ENCODE measurements at regions not wholly inside any gene's neighbourhood (a gene's known extent, or its start where the extent isn't known, plus 50 kb on each side); places are given as distances from the start of the nearest gene placed in this dataset.
"Not testable (repeated sequence)": the region's sequence is repeated elsewhere in the genome, so short reads cannot be mapped to it uniquely, and the experiment has no call there.

DNA sequence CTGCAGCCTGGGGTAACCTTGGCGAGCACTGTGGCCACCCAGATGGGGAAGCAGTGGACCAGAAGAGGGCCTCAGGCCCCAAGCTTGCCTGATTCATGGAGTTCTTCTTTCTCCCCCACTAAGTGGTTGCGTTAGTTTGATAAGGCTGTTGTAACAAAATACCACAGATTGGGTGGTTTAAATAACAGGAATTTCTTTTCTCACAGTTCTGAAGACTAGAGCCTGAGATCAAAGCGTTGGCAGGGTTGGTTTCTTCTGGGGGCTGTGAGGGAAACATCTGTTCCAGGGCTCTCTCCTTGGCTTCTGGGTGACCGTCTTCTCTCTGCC, 105.7 kb upstream of the GATB start:
- peak; percentile 31 for ATAC-seq

DNA sequence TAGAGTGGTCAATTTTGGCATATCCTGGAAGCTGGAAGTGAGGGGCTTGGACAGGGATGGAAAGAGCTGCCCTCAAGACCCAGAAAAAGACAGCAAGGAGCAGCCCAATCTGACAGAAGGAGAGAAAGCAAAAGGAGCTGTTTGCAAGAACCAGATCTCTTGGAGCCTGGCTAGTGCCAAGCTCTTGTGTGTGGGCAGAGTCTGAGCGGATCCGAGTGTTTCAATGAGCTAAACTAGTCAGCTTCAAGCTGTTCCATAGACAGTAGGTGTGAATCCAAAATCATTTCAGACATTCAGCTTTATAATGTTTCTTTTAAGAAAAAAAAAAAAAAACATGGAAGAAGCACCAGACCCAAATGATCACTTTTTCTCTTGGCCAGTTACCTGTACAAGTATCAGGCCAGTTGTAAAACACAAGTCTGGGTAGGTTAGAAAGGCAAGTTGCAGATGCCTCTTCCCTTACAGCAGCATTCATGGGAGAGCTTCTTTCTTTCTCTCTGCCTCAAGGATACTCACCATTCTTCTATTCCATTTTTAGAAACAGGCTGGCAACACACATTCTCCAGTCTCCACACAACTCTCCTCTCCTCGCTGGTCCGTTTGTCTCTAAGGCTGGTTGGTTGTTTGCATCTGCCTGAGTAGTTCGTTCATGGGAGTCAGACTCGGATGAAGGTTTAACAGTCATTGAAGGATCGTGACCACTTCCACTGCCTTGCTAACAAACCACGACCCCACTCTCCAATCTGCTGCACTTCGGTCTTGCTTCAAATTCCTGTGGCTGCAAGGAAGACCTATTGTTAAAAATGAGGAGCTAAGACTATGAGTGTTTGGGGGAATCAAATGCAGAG, 105.2 kb upstream of the GATB start:
- DNase-seq (ENCODE audit: low spot score) (no peak), ATAC-seq (no peak)

More for the DNA sequence above, 105.7 kb upstream of the GATB start:
- DNase-seq (ENCODE audit: low spot score), result no peak

DNA sequence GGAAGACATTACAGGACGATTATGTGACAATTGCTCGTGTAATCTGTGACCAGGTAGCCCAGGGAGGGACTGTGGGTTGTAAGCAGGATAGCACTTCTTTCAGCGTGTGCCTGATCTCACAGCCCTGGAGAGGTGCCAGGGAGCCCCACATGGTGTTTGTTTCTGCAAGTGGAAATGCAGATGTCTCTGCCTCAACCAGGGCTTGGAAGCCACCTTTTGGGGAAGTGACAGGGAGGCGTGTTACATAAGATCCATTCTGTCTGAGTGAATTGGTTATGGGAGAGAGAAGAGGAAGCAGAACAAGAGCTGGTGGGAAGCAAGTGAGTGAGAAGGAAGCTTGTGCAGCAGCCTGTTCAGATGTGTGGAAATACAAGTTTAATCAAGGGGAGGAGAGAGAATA, 104.5 kb upstream of the GATB start:
- ATAC-seq, result peak; percentile 49

DNA sequence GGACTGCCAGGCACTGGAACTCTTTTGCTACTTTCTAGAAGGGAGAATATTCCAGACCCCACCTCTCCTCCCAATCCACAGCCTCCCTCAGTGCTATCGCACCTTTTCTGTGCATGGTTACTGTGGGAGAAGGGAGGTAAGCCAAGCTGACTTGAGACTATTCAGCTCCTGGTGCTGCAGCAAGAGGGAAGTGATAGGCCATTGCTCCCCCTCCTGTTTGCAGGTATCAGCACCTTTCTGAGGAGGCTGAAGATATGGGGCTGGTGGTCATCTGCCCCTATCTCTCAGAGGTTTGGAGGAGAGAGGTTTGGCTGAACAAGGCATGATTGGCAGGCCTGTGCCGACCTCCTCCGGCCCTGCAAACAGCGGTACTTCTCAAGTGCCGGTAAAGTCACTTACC, 103.3 kb upstream of the GATB start:
- no peak for ATAC-seq

More for the DNA sequence above, 104.5 kb upstream of the GATB start:
- DNase-seq (ENCODE audit: low spot score), result no peak

DNA sequence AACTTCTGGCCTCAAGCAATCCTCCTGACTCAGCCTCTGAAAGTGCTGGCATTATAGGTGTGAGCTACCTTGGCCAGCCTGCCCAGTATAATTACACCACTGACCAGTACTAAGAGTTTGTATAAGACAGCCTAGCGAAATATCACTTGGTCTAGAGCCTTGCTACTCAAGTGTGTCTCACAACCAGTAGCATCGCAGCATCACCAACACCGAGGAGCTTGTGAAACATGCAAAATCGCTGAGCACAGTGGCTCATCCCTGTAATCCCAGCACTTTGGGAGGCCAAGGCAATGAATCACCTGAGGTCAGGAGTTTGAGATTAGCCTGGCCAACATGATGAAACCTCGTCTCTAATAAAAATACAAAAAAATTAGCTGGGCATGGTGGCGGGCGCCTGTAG, 102.0 kb upstream of the GATB start:
- DNase-seq (ENCODE audit: low spot score), result no peak
- ATAC-seq, result no peak

More for the DNA sequence above, 103.3 kb upstream of the GATB start:
- DNase-seq (ENCODE audit: low spot score), result no peak

DNA sequence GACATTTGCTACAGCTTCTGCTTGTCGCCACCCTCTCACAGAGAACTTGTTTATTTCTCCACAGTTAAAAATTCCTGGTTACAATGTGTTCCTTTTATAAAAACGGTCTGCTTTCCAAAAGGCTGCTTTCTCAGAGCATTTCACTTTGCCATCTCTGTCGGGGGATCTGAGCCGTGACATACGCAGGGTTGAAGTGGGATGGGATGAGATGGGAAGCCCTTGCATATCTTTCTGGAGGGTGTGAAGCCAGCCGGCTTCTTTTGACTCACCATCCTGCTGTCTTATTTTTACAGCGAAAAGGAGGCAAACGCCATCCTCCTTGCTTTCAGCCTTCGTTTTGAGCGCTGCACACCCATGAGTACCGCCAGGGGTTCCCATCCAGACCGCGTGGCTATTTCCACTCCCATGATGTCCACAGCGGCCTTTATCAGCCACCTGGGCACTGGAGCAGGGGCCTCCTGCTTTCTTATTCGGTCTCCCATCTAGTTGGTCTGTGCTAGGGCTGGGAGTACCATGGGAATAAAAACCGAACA, 99.8 kb upstream of the GATB start:
- no peak for DNase-seq (ENCODE audit: low spot score)
- ATAC-seq, result no peak

DNA sequence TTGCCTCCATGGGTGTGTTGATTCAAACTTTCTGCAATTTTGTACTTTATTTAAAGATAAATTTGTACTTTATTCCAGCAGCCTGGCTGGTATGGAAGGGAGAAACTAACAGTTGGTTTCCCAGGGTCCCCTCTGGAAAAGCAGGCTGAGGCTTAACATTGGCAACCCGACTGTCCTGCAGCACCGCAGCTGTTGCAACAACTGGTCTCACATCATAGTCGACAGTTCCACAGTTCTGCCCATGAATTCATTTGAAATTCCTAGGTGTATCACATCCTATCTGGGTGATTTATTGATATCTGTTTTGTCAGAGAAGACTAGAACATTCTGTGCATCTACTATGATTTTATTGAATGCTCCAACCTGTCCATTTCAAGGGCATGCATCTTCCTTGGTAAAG, 98.8 kb upstream of the GATB start:
- DNase-seq (ENCODE audit: low spot score) (no peak), ATAC-seq (no peak)

DNA sequence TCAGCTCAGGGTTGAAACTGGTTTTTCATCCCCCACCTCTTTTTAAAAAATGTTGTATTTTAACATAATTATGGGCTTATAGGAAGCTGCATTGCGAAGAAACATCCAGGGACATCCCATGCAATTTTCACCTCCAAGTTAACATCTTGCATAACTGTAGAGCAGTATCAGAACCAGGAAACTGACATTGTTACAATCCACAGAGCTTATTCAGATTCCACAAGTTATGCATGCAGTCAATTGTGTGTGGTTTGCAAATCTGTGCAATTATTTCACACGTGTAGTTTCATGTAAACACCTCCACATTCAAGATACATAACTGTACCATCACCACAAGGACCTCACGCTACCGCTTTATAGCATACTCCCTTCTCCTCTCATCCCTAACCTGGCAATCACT, 97.5 kb upstream of the GATB start:
- no peak for ATAC-seq
- no peak for DNase-seq (ENCODE audit: low spot score)

DNA sequence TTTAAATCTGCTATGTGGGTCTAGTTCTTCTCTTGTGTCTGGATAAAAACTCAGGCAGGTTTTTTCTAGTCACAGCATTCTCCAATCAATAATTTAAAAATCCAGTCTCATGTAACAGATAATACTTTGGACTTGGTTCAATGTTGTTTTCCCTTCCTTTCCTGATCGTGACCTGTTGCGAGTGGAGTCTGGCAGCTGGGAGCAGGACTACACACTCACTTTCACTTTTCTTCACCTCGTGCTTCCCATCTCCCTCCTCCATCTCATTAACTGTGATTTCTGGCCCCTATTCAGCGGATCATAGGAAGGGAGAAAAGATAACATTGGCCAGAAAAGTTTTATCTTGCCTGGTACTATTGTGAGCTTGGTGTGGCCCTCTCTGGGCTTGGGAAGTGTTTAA, 96.6 kb upstream of the GATB start:
- DNase-seq (ENCODE audit: low spot score) (no peak), ATAC-seq (peak; percentile 66)

DNA sequence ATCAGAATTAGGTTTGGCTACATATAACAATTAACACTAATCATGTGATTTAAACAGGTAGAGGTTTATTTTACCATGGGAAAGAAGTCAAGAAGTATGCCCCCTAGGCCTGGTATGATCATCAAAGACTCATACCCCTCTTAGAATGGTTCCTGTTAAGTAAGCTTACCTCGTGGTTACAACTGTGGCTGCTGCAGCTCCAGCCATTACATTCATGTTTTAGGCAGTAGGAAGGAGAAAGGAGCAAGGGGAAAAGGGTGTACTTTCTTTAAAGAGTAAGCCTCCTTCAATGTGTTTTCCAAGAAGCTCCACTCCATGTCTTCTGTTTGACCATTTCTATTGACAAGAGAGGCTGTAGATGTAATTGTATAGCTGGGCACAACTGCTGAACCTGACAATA, 94.9 kb upstream of the GATB start:
- ATAC-seq (no peak), DNase-seq (ENCODE audit: low spot score) (no peak)

DNA sequence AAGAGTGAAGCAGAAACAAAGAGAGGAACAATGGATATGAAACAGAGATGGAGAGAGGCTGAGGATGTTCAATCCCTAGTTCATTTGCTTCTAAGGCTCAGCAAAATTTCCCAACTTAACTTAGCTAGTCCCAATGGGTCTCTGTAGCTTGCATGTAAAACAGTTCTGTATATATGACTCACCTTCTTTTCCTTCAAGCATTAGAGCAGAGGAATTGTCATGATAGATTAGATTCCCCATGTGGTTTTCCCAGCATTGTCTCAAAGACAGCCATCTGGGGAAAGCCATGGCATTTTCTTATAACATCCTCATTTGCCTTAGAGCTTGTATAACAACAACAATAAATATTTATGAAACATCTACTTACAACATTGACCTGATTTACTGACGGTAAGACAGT, 93.9 kb upstream of the GATB start:
- ATAC-seq, result no peak
- no peak for DNase-seq (ENCODE audit: low spot score)

DNA sequence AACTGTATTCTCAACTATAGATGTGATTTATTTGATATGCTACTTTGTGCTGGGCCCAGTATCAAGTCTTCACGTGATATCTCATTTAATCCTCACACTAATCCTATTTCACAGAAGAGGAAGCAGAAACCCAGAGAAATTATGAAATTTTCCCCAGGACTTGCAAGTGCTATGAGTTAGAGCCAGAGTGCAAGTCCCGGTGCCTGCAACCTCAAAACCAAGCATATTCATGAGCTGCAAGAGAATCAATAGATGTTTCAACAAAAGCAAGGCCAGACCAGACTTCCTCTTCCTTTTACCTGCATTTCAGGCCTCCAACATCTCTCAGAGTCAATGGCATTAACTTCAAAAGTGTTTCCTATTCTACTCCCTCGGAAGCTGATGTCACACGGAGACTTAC, 92.2 kb upstream of the GATB start:
- ATAC-seq (no peak), DNase-seq (ENCODE audit: low spot score) (no peak)

DNA sequence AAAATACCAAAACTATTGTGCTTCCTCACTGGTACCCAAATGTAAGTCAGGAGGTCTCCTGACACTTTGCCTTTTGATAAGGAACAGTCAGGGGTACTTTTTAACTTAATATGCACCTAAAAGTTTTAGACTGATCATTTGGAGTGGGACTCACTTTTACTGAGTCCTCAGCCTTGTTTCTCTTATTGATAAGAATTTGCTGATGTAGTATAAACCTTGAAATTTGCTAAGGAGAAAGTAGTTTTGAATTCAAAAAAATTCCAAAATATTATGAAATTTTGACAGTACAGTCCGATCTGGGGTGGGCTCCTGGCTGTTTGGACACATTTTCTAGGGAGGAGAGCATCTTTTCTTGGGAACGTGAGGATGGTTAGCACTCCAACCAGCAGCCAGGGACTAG, 91.4 kb upstream of the GATB start:
- ATAC-seq, result no peak
- no peak for DNase-seq (ENCODE audit: low spot score)

DNA sequence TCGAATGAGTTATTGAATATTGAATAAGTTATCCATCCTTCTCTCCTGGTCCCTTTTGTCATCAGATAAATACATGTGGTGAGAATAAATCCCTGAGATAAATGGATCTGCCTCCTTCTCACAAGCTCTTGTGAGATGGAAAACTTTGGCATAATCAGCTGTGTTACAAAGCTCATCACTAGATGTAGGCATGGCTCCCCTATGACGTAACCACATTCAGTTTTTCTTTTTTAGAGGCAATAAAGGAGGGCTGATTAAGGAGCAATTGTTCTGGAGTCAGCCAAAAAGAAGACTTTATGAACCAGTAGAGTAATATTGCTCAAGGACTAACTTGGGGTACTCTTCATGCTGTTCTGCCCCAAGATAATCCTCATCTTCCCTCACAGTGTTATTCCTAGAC, 90.5 kb upstream of the GATB start:
- ATAC-seq (no peak), DNase-seq (ENCODE audit: low spot score) (no peak)

DNA sequence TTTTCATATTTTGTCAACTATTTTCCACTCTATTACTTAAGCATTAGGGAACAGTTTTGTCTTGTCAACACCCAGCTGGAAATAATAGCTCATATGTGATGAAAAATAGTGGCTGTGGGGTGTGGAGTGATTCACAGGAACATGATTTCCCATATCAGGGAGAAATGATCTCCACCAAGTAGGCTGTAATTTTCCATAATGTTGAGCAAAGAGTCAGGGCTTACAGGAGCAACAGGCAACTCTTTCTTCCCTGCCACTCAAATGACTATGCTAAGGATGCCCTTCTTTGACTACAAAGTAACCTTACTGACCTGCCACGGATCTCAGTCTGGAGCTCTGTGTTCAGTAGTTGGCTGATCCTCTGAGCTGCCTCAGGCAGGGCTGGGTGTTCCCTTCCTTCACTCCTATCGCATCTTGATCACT, 90.0 kb upstream of the GATB start:
- ATAC-seq, result no peak

DNA sequence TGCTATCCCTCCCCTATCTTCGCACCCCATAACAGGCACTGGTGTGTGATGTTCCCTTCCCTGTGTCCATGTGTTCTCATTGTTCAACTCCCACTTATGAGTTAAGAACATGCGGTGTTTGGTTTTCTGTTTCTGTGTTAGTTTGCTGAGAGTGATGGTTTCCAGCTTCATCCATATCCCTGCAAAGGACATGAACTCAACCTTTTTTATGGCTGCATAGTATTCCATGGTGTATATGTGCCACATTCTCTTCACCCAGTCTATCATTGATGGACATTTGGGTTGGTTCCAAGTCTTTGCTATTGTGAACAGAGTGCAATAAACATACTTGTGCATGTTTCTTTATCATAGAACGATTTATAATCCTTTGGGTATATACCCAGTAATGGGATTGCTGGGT, 84.7 kb upstream of the GATB start:
- ATAC-seq; DNase-seq (ENCODE audit: low spot score): not testable (repeated sequence)

More for the DNA sequence above, 90.0 kb upstream of the GATB start:
- DNase-seq (ENCODE audit: low spot score), result no peak

DNA sequence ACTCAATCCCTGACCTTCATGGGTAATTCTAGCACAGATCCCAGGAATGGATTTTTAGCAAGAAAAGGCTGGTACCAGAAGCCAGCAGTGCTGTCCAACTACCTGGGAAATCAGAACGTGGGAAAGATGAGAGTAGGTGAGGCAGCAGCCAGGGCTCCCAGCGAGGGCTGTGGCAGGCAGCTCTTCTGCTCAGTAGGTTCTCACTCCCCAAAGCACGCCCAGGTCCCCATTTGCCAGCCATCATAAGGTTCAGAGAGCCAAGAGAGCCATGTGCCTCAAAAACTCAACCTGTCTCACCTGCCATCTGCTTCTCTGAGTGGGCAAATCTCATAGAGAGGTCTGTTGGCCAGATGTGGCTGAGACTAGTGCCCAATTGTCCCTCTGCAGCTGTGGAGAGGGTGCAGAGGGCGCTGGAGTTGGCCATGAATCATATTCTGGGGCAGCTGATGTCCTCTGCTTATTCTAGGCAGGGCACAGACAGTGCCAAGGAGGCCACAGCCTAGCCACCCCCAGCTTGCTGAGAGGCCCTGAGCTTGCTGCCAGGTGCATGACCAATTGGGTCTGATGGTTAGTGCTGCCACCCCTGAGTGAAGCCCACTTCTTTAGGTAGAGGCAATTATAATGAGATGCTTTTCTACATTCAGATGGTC, 81.7 kb upstream of the GATB start:
- ATAC-seq, result no peak
- no peak for DNase-seq (ENCODE audit: low spot score)

DNA sequence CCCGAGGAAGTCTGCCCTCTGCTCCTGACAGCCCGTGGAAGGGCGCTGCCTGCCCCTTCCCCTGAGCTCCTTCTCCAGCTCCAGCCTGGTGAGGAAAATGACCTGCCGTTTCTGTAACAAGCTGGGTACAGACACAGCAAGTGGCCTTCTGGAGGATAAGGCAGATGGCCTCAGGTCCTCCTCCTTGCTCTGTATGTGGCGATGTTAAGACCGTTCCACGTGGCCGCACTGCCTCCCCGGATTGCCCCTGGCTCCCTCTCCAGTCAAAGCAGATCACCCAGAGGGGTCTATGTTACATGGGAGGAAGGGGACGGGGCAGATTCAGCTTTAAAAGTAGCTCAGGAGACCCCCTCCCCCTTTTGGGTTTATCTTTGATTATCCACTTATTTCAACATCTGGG, 80.3 kb upstream of the GATB start:
- ATAC-seq, result no peak

DNA sequence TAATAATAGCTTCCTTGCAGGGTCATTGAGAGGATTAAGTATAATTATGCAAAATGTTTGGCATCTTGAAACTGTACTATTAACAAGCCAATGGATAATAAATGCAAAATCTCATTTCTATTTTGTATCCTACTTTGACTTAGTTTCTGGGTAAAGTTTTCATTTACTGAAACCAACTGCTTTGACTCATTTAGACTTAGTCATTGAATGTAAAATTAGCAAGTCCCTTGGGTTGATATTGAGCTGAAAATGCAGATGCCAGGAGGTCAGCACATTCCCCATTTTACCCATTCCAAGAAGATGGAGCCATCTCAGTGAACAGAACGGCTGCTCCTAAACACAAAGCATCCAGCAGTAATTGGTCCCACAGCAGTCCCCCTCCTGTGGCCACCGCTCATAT, 74.7 kb upstream of the GATB start:
- ATAC-seq, result no peak
- no peak for DNase-seq (ENCODE audit: low spot score)

More for the DNA sequence above, 80.3 kb upstream of the GATB start:
- DNase-seq (ENCODE audit: low spot score), result no peak

DNA sequence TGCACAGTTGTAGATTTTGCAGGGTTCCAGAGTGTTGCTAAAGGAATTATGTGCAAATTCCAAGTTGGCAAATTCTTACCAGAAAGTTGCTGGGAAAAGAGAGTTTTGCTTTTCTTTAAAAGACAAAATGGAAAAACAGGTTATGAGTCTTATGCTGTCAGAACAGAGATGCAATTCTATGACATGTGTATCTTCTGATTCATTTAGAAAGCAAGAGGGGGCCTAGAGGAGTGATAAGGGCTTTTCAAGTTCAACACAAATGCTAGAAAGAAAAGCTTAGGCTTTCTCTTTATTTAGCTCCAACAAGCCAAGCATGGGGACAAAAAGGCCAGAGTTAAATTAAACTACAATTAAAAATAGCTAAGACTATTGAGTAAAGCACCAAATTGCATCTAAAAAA, 72.4 kb upstream of the GATB start:
- ATAC-seq (no peak), DNase-seq (ENCODE audit: low spot score) (no peak)

DNA sequence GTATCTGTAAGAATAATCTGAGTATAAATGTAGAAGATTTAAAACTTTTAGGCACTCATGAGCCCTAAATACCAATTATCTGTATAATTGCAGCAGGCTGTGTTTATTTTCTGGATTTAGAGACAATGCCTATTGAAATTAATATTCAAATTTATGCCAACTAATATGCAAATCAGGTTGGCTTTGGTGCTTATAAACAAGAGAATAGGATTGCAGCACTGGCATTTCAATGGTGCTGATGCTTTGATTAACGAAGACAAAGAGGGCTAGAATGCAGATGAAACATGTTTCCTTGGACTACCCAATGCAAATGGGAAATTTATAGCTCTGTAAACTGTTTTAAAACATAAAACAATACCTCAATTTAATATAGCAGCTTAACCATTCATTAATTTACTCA, 70.7 kb upstream of the GATB start:
- ATAC-seq (no peak), DNase-seq (ENCODE audit: low spot score) (no peak)

DNA sequence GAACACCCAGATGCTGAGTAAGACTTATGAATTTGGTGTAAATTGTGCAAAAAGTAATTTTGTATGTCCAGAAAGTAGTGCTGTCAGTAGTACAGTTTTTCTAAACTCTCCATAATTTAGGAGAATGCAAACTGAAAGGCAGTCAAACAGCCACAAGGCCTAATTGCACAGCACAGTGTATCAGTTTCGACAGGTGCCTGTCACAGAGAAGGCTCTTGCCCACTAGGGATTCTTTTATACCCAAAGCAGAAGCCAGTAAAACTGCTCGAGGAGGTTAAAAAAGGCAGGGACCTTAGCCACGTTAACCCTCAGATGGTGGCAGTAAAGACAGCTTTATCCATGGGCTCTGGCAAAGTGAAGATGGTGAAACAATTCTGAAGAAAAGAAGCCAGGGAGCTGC, 69.4 kb upstream of the GATB start:
- ATAC-seq, result no peak
- DNase-seq (ENCODE audit: low spot score), result no peak

Measured in left lobe of liver (tissue), 2 donors.